Neural progenitor cell (in vitro differentiated cells): ENCODE measurements at regions not wholly inside any gene's neighbourhood (a gene's known extent, or its start where the extent isn't known, plus 50 kb on each side); places are given as distances from the start of the nearest gene placed in this dataset.

ENCODE experiments used
- EZH2 ChIP-seq: fragments of 200-600 bp; sonication (generic); IDR thresholded peaks from 2 replicates; pipeline ENCODE4 v1.6.1; 2017; ENCODE audit warnings: antibody characterized with exemption, mild to moderate bottlenecking, moderate library complexity
- EZH2phosphoT487 ChIP-seq: fragments of 200-600 bp; sonication (generic); IDR thresholded peaks from 2 replicates; pipeline ENCODE4 v1.6.1; 2017; ENCODE audit warnings: antibody characterized with exemption
- TF ChIP-seq, protein P1 (sequence below): fragments of 200-600 bp; sonication (generic); IDR thresholded peaks from 2 replicates; pipeline ENCODE4 v1.5.1; 2017; ENCODE audit warnings: antibody characterized with exemption, mild to moderate bottlenecking

DNA sequence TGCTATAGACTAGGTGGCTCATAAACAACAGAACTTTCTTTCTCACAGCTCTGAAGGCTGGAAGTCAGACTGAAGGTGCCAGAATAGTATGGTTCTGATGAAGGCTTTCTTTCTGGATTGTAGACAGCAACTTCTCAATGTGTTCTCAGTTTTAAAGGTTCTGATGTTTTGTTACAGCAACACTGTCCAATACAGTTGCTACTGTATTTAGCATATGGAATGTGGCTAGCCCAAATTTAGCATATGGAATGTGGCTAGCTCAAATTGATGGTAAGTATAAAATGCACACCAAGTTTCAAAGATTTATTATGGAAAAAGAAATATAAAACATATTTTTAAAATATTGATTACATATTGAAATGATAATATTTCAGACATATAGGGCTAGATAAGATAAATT lies 145.3 kb downstream of the MBL2 start:
- TF ChIP-seq EZH2phosphoT487 (no peak), EZH2 (no peak)
- TF ChIP-seq, protein P1, sequence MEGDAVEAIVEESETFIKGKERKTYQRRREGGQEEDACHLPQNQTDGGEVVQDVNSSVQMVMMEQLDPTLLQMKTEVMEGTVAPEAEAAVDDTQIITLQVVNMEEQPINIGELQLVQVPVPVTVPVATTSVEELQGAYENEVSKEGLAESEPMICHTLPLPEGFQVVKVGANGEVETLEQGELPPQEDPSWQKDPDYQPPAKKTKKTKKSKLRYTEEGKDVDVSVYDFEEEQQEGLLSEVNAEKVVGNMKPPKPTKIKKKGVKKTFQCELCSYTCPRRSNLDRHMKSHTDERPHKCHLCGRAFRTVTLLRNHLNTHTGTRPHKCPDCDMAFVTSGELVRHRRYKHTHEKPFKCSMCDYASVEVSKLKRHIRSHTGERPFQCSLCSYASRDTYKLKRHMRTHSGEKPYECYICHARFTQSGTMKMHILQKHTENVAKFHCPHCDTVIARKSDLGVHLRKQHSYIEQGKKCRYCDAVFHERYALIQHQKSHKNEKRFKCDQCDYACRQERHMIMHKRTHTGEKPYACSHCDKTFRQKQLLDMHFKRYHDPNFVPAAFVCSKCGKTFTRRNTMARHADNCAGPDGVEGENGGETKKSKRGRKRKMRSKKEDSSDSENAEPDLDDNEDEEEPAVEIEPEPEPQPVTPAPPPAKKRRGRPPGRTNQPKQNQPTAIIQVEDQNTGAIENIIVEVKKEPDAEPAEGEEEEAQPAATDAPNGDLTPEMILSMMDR: no peak
